ENCODE measurements at regions not wholly inside any gene's neighbourhood (a gene's known extent, or its start where the extent isn't known, plus 50 kb on each side); places are given as distances from the start of the nearest gene placed in this dataset.

DNA sequence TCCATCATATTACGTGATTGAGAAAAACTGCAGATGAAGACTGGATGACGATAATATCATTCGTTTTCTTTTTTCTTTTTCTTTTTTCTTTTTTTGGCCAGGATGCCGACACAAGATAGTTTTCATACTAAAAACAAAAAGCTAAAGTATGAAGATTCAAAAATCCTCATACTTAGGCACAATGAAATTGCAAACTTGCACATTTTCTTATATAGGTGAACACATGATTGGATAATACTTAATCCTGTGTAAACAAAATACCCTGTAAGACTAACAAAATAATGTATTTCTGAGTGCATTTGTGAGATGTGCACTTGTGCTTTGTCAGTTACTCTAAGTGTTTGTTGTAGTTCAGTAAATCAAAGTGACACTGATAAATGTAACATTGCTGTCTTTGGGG, 568.9 kb downstream of the ANKRD50 start:
- H3K4me3 ChIP-seq = no peak overlapping the region
- TF ChIP-seq, protein P1, sequence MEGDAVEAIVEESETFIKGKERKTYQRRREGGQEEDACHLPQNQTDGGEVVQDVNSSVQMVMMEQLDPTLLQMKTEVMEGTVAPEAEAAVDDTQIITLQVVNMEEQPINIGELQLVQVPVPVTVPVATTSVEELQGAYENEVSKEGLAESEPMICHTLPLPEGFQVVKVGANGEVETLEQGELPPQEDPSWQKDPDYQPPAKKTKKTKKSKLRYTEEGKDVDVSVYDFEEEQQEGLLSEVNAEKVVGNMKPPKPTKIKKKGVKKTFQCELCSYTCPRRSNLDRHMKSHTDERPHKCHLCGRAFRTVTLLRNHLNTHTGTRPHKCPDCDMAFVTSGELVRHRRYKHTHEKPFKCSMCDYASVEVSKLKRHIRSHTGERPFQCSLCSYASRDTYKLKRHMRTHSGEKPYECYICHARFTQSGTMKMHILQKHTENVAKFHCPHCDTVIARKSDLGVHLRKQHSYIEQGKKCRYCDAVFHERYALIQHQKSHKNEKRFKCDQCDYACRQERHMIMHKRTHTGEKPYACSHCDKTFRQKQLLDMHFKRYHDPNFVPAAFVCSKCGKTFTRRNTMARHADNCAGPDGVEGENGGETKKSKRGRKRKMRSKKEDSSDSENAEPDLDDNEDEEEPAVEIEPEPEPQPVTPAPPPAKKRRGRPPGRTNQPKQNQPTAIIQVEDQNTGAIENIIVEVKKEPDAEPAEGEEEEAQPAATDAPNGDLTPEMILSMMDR (IDR thresholded peaks at IDR 0.05) = no peak
- TF ChIP-seq EP300 (IDR thresholded peaks at IDR 0.05) (no peak), POLR2A (IDR thresholded peaks at IDR 0.05) (no peak)
- DNase-seq (ENCODE audit: low spot score in 2 of 2) = no peak
- 76 to 89% methylated on average over 4 of the region's 4 CpGs for WGBS, 2 donors
- H3K36me3 ChIP-seq = no peaks in the 10 kb centered on the region
- no peaks in the 10 kb centered on the region for H3K9me3 ChIP-seq
- H3K4me1 ChIP-seq = peaks cover 0 to 7% (median 0%) of the 10 kb centered on the region in 4 donors
- no peak overlapping the region for H3K27ac ChIP-seq
- H3K27me3 ChIP-seq = no peaks in the 10 kb centered on the region

DNA sequence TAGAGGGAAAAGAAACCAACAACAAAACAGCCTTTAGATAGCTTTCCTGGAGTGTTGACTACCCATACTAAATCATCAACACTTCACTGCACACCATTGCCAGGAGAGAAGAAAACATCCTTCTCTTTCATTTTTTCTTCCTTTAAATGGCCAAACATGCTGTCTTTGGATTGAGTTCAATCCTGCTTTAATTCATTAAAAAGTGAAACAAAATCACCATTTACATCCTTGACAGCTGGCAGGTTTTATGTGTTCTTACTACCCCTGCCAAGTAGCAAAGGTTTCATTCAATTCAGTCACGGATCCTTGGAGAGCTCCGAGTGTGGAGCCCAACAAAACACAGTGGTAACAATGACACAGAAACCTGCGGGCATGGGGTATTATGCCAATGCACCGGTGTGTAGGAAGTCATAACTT, 568.3 kb downstream of the ANKRD50 start:
- no peaks in the 10 kb centered on the region for H3K36me3 ChIP-seq
- peaks cover 0 to 7% (median 0%) of the 10 kb centered on the region in 4 donors for H3K4me1 ChIP-seq
- H3K27me3 ChIP-seq = no peaks in the 10 kb centered on the region
- WGBS, 2 donors = 31 to 36% methylated on average over 4 of the region's 4 CpGs
- TF ChIP-seq, protein P1 (IDR thresholded peaks at IDR 0.05) = no peak
- TF ChIP-seq POLR2A (IDR thresholded peaks at IDR 0.05) (no peak), EP300 (IDR thresholded peaks at IDR 0.05) (no peak)
- DNase-seq (ENCODE audit: low spot score in 2 of 2) = no peak
- no peak overlapping the region for H3K4me3 ChIP-seq
- H3K9me3 ChIP-seq = no peaks in the 10 kb centered on the region
- no peak overlapping the region for H3K27ac ChIP-seq

DNA sequence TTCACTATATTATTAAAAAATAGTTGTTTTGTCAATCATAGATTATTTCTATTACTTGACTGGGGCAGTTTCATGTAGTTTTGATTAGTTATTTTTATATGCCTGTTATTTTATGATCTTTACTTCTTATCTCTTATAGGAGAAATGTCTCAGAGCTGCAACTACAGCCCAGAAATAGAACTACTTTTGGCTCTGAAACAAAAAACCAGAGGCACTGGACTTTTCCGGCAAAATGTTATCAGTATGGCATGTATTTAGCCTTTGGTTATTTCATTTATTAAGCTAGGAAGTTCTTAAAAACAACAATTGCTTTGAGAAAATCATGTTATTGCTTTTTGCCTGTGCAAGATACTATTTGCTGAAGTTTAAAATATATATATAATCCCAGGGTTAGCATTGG, 566.5 kb downstream of the ANKRD50 start:
- 33 to 39% methylated on average over 1 of the region's 1 CpG for WGBS, 2 donors
- H3K27me3 ChIP-seq = no peaks in the 10 kb centered on the region
- no peaks in the 10 kb centered on the region for H3K9me3 ChIP-seq
- TF ChIP-seq, protein P1 (IDR thresholded peaks at IDR 0.05) = no peak
- TF ChIP-seq EP300 (IDR thresholded peaks at IDR 0.05) (no peak), POLR2A (IDR thresholded peaks at IDR 0.05) (no peak)
- H3K27ac ChIP-seq = no peak overlapping the region
- DNase-seq (ENCODE audit: low spot score in 2 of 2) = no peak
- no peaks in the 10 kb centered on the region for H3K36me3 ChIP-seq
- no peak overlapping the region for H3K4me3 ChIP-seq
- H3K4me1 ChIP-seq = peaks cover 0 to 7% (median 0%) of the 10 kb centered on the region in 4 donors

DNA sequence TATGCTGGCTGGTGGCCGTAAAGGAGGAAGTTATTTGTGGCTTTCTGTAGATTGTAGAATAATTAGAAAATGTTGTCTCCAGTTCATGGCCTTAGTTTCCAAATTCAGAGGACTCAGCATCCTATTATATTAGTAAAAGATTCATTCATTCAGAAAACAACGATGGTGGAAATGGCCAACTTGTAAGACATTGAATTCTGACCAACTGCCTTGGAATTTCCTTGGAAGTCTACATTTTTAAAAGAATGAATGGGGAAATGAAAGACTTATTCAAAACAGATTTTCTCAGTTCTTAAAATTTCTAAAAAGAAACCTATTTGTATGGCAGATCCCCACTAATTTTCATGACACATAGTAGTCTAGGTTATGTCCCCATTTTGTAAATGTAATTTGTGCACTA, 561.5 kb downstream of the ANKRD50 start:
- Histone ChIP-seq H3K9me3 (no peaks in the 10 kb centered on the region), H3K36me3 (no peaks in the 10 kb centered on the region), H3K4me1 (no peaks in the 10 kb centered on the region), H3K4me3 (no peak overlapping the region), H3K27me3 (no peaks in the 10 kb centered on the region), H3K27ac (no peak overlapping the region)
- WGBS, 2 donors = 50 to 57% methylated on average over 2 of the region's 2 CpGs
- no peak for DNase-seq (ENCODE audit: low spot score in 2 of 2)
- TF ChIP-seq EP300 (IDR thresholded peaks at IDR 0.05) (no peak), POLR2A (IDR thresholded peaks at IDR 0.05) (no peak)
- TF ChIP-seq, protein P1 (IDR thresholded peaks at IDR 0.05) = no peak

DNA sequence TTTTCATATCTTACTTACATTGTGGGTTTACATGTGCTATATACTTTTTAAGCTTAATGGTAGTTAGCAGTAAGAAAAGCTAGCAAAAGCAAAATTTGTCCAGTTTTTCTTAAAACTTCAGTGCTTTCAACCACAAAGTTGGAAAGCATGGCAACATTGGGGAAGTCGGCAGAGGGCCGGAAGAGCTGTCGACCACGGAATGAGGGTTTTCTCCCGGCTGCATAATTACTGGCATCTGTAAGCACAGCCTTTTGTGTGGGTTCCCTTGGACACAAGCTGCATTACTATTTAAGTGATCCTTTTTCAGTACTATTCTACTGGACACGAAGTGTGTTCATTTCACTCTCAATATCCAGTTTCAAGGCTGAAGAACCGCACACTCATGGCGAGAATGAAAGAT, 560.4 kb downstream of the ANKRD50 start:
- Histone ChIP-seq H3K4me1 (no peaks in the 10 kb centered on the region), H3K36me3 (no peaks in the 10 kb centered on the region), H3K9me3 (no peaks in the 10 kb centered on the region), H3K27ac (no peak overlapping the region), H3K4me3 (no peak overlapping the region), H3K27me3 (no peaks in the 10 kb centered on the region)
- TF ChIP-seq, protein P1 (IDR thresholded peaks at IDR 0.05) = no peak
- DNase-seq (ENCODE audit: low spot score in 2 of 2) = no peak
- 64 to 81% methylated on average over 8 of the region's 8 CpGs for WGBS, 2 donors
